ENCODE measurements at regions not wholly inside any gene's neighbourhood (a gene's known extent, or its start where the extent isn't known, plus 50 kb on each side); places are given as distances from the start of the nearest gene placed in this dataset.
A peak's percentile ranks its signal among the peaks of the same experiment; 100 is the strongest.

DNA sequence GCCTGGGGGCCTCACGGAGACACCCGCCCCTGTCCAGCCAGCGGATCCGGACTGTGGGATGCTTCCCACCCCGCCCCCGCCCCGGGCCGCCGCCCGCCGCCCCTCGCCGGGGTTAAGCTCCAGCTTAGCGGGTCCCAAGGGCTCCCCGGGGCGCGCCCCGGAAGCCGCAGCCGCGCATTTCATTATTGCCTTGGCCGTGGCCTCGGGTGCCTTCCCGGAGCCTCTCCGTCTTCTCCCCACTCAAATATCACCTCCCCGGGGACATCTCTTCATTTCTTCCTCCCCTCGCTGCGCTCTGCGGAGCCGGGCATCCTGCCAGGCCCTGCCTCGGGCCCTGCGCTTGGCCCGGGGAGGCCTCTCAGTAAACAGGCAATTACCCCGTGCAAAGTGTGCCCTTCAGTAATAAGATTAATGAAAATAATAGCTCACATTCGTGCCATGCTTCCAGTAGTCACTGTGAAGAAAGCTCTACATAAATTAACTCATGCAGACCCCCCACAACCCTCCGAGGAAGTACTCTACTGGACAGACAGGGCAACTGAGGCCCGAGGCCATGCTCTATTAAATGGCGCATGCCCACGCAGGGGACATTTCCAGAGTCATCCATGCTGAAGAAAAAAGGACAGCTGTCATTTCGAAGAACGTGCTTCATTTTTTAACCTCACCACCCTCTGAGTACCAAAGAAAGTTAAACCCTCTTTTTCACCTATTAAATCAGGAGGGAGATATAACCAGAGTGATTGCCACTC is 49.9 kb upstream of the LAPTM5 start:
- no peak for TF ChIP-seq TAF1 (IDR thresholded peaks at IDR 0.05; ENCODE audit: borderline replicate concordance, low read depth, low read length)
- no peak for TF ChIP-seq RFX5 (IDR thresholded peaks at IDR 0.05; ENCODE audit: low read length)
- TF ChIP-seq NFIC (IDR thresholded peaks at IDR 0.05; ENCODE audit: borderline replicate concordance): peak; percentile 73
- TF ChIP-seq, protein P1, sequence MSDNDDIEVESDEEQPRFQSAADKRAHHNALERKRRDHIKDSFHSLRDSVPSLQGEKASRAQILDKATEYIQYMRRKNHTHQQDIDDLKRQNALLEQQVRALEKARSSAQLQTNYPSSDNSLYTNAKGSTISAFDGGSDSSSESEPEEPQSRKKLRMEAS (IDR thresholded peaks at IDR 0.05; ENCODE audit: low read depth): peak; percentile 37; the same call in 1 of the 2 replicates
- TF ChIP-seq MXI1 (IDR thresholded peaks at IDR 0.05; ENCODE audit: low read depth, low read length): 0 out of 2 replicates have a peak, but pooled peaks have one; percentile 35
- TF ChIP-seq, protein P2, sequence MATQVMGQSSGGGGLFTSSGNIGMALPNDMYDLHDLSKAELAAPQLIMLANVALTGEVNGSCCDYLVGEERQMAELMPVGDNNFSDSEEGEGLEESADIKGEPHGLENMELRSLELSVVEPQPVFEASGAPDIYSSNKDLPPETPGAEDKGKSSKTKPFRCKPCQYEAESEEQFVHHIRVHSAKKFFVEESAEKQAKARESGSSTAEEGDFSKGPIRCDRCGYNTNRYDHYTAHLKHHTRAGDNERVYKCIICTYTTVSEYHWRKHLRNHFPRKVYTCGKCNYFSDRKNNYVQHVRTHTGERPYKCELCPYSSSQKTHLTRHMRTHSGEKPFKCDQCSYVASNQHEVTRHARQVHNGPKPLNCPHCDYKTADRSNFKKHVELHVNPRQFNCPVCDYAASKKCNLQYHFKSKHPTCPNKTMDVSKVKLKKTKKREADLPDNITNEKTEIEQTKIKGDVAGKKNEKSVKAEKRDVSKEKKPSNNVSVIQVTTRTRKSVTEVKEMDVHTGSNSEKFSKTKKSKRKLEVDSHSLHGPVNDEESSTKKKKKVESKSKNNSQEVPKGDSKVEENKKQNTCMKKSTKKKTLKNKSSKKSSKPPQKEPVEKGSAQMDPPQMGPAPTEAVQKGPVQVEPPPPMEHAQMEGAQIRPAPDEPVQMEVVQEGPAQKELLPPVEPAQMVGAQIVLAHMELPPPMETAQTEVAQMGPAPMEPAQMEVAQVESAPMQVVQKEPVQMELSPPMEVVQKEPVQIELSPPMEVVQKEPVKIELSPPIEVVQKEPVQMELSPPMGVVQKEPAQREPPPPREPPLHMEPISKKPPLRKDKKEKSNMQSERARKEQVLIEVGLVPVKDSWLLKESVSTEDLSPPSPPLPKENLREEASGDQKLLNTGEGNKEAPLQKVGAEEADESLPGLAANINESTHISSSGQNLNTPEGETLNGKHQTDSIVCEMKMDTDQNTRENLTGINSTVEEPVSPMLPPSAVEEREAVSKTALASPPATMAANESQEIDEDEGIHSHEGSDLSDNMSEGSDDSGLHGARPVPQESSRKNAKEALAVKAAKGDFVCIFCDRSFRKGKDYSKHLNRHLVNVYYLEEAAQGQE (IDR thresholded peaks at IDR 0.05; ENCODE audit: low read depth, low read length): no peak
- TF ChIP-seq, protein P3, sequence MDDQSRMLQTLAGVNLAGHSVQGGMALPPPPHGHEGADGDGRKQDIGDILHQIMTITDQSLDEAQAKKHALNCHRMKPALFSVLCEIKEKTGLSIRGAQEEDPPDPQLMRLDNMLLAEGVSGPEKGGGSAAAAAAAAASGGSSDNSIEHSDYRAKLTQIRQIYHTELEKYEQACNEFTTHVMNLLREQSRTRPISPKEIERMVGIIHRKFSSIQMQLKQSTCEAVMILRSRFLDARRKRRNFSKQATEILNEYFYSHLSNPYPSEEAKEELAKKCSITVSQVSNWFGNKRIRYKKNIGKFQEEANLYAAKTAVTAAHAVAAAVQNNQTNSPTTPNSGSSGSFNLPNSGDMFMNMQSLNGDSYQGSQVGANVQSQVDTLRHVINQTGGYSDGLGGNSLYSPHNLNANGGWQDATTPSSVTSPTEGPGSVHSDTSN (IDR thresholded peaks at IDR 0.05): no peak
- TF ChIP-seq, protein P4, sequence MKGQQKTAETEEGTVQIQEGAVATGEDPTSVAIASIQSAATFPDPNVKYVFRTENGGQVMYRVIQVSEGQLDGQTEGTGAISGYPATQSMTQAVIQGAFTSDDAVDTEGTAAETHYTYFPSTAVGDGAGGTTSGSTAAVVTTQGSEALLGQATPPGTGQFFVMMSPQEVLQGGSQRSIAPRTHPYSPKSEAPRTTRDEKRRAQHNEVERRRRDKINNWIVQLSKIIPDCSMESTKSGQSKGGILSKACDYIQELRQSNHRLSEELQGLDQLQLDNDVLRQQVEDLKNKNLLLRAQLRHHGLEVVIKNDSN (IDR thresholded peaks at IDR 0.05; ENCODE audit: borderline replicate concordance, low read depth): no peak
- TF ChIP-seq YY1 (IDR thresholded peaks at IDR 0.05; ENCODE audit: low read depth): no peak
- TF ChIP-seq RCOR1 (IDR thresholded peaks at IDR 0.05; ENCODE audit: low read length): 0 out of 2 replicates have a peak, but pooled peaks have one; percentile 25
- no peak overlapping the region for H3K9ac ChIP-seq
- WGBS (ENCODE audit: low lambda C conversion rate): 33% methylated on average over 22 of the region's 41 CpGs
- H3K9me2 ChIP-seq: no peaks in the 10 kb centered on the region
- no peaks in the 10 kb centered on the region for H4K20me1 ChIP-seq (ENCODE audit: insufficient read depth)
- peaks cover 39% of the 10 kb centered on the region for H3F3A ChIP-seq (replicated peaks; ENCODE audit: insufficient read depth)
- no peaks in the 10 kb centered on the region for H3K79me2 ChIP-seq (ENCODE audit: insufficient read depth)
- H3K4me1 ChIP-seq (ENCODE audit: control insufficient read depth in 1 of 2, insufficient read depth in 2 of 2, low read depth in 1 of 2, low read length in 1 of 2): peaks cover 30 to 43% of the 10 kb centered on the region in 2 experiments
- H3K9me3 ChIP-seq: no peaks in the 10 kb centered on the region
- no peaks in the 10 kb centered on the region for H3K36me3 ChIP-seq (replicated peaks in 1 of 2; ENCODE audit: control insufficient read depth in 1 of 2, insufficient read depth in 2 of 2, low read length in 1 of 2)
- peak overlapping the region in 1 of 2 experiments; percentile 96; a peak in 1 of 4 replicates for H3K27ac ChIP-seq (ENCODE audit: low read depth in 2 of 2, low read length in 1 of 2)
- CTCF ChIA-PET: interaction anchor here (0.9 to 34.2 kb wide), 4 partner anchors 21 to 106 kb away, joined by 3 to 1422 read pairs (median 180); partner anchors contain the start of gene SDC3
- POLR2A ChIA-PET: no interaction called here
- H3K27me3 ChIP-seq (ENCODE audit: insufficient read depth): no peaks in the 10 kb centered on the region
- peak; percentile 72 for DNase-seq
- H2AFZ ChIP-seq (ENCODE audit: low read depth): 0 out of 2 replicates have a peak overlapping the region, but pooled peaks have one; percentile 31
- H3K4me2 ChIP-seq: peak overlapping the region; percentile 40; the same call in 1 of the 2 replicates
- no peak overlapping the region for H3K4me3 ChIP-seq (ENCODE audit: low read depth in 2 of 2, low read length in 1 of 2)

Data from SK-N-SH (cell line).